ENCODE measurements at regions not wholly inside any gene's neighbourhood (a gene's known extent, or its start where the extent isn't known, plus 50 kb on each side); places are given as distances from the start of the nearest gene placed in this dataset.

DNA sequence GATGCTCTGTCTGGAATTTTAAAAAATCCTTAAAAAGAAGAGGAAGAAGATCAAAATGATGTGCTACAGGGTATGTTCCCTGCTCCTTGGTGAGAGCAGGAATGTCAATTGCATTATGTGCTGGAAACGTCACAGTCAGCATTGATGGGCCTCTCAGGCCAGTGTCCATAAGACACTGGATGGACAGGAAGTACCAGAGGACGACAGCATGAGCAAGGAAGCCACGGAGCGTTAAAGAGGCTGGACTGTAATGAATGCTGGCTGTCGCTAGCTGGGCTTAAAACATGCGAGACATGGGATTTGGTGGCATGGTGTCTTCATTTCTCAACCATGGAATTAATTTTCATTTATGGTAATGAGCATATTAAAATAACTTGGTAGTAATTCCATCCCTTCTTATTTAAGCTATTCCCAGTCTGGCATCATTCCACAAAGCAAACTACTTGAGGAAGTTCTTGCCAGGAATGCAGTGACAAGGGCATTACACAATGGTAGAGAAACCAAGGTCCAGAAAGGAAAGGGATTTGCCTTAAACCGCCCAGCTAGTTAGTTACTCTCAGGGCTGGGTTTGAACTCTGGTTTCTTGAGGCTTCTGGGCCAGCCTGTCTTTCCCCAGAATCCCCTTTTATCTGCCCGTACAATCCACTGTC lies 166.6 kb upstream of the SOX4 start:
- DNase-seq (ENCODE audit: low spot score) = peak; percentile 15

DNA sequence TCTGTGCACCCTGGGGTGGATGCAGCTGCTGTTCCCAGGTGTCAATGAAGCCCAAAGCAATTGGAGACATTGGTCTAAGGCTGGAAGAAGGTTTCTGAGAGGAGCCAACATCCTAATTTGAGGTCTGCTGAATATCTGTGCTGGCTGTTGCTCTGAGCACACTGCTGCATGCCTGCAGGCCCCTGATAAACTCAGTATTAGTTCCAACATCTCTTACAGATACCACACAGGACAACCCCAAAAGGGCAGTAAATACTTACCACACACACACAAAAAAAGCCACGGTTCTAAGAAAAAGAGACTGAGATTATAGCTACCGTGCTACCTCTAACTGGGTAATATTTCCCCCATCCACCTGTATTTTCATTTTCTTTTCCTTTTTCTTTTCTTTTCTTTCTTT lies 164.3 kb upstream of the SOX4 start:
- no peak for DNase-seq (ENCODE audit: low spot score)

DNA sequence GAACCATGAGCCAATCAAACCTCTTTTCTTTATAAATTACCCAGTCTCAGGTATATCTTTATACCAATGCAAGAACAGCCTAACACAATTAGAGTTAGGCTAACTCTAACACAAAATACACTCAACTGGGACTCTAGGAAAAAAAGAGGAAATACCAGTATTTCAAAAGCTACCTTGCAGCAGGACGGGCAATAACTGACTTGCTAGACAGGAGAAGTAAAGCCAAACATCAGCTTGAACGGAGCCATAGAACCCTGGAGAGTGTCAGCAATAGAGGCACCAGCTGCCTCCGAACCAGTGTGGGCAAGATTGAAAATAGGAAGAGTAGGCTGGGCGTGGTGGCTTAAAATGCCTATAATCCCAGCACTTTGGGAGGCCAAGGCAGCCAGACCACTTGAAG lies 162.0 kb upstream of the SOX4 start:
- DNase-seq (ENCODE audit: low spot score) = no peak

DNA sequence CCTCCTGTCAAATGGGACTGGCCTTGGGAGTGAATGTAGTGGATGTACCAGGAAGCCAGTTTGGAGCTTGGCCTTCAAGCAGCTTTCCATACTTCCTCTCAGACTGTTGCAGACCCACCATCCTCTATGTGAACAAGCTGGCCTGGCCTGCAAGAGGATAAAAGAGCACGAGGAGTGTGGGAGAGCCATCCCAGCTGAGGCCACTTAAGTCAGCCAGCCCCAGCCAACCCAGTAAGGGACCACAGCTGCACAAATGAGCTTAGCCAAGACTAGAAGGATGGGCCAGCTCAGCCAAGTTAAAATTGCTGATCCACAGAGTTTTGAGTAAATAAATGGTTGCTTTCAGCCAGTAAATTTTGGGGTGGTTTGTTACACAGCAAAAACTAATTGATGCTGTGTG lies 156.9 kb upstream of the SOX4 start:
- DNase-seq (ENCODE audit: low spot score) = no peak

DNA sequence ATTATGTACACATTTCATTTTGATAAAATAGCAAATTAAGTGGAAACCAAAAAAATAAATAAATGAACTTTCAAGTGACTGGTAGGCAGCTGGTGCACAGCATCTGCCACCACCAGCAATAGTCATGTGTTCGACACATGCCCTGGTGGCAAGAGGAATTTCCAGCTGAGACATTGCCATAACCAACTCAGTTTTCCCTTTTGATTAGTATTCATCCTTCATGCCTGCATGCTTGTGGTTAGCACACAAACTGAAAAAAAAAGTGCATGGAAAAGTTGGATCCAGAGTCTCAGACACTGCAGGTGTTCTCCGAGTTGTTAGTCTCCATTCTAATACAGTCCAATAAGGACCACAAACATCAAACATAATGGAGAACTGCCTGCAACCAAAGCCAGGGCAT lies 156.0 kb upstream of the SOX4 start:
- peak; percentile 33 for DNase-seq (ENCODE audit: low spot score)

DNA sequence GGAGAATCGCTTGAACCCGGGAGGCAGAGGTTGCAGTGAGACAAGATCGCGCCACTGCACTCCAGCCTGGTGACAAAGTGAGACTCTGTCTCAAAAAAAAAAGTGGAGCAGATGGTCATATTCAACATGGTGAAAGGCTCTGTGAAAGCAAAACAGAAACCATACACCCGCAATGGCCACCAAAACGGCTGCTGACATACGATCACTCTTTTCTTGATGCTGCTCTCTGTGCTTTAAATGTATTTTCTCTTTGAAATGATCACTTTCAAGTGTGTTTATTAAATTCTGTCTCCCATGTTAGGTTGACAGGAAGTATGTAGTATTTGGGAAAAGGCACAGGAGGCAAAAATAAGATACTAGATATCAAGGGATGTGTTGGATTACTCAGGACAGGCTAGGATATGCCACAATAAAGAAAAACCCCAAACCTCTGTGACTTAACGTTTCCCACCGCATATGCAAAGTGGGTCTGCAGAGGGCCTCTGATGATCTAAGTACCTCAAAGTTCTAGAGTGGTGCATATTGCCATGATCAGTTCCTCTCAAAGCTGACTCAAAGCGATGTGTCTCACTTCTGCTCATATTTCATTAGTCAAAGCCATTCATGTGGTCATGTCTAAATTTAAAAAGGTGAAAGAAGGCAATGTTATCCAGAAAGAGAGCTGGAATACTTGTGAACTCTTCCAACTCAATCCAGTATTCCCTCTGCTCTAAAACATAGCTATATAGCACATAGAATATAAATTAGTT lies 155.1 kb upstream of the SOX4 start:
- no peak for DNase-seq (ENCODE audit: low spot score)

DNA sequence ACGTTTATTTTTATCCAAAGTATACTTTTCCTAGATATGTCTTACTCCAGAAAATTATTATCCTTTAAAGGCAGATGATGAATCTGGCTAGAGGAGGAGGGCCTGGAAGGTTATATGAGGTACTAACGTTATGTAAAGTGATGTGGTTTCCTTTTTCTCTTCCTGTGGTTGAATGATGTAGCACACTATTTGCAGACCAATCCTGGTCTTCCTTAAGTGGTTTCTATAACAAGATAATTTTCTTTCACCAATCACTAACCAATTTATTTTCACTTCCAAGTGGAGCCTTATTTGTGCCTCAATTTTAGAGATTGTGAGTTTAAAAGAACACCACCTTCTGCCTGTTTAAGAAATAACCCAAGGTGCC lies 154.6 kb upstream of the SOX4 start:
- no peak for DNase-seq (ENCODE audit: low spot score)

DNA sequence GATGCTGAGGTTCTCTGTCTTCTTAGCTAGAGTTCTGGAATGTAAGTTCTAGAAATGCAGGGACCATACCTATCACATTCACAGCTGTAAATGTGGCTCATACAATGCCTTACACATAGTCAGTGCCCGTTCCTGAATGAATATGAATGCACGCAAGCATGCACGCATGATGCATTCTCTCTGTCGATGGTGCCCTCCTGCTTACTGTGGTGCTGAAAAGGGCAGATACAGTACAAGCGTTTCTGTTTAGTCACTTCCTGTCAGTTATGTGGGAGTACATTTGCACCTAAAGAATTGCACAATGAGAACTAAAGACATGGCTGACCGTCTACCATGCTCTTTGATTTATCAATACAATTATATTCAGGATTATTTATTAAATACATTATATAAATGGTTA lies 152.2 kb upstream of the SOX4 start:
- DNase-seq (ENCODE audit: low spot score) = no peak

DNA sequence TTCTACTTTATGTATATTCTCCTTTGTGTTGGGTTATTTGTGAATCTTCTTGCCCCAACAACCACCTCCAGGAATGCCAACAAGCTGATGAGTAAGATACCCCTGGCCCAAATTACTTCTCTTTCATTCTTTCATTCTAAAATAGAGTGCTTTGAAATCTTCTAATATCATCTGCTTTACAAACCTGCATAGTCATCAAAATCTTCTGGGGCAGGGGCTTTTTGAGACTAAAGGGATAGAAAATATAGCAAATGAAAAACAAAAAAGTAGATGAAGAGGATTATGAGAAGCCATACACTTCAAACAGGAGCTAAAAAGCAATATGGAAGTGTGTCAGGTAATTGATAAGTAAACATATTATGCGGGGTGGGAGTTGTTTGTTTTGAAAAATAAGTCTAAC lies 150.7 kb upstream of the SOX4 start:
- no peak for DNase-seq (ENCODE audit: low spot score)

DNA sequence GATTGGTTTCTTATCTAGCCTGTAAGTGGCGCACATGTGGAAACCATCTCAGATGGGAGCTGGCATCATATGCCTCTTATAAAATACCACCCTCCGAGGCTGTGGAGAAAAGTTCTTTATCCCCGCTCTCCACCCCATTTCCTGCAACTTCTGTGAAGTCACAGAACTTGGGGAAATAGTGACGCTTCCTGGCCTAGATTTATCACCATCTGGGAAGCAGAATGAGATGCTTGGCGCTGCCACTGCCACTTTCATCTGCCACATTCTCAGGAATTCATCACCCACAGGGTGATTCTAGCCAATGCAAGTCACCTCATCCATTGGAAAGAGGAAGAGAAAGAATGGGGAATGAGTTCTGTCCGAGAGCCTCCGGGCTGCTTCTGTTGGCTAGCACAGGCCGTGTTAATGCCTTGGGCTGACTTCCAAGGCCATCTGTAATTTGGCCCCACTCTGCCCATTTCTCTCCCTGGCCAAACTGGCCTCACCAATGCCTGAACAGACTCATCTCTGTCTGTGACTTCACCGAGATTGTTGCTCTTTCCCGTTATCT lies 148.8 kb upstream of the SOX4 start:
- peak; percentile 16 for DNase-seq (ENCODE audit: low spot score)

DNA sequence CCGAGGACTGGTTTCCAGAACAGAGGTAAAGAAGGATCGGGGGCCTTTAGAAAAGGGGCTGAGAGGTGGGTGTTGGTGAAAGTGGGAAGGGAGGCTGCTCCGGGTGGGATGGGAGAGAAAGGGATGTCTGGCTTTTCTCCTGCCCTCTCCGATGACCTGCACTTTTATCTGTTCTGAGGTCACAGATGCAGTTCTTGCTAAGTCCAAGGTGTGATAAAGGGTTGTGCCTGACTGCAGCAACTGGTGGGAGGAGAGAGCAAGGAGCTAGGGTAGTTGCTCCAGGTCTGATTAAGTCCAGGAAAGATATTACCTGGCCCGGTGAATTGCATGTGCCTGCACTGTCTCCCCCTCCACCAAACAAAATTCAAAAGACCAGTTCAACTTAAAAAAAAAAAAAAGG lies 145.6 kb upstream of the SOX4 start:
- no peak for DNase-seq (ENCODE audit: low spot score)

DNA sequence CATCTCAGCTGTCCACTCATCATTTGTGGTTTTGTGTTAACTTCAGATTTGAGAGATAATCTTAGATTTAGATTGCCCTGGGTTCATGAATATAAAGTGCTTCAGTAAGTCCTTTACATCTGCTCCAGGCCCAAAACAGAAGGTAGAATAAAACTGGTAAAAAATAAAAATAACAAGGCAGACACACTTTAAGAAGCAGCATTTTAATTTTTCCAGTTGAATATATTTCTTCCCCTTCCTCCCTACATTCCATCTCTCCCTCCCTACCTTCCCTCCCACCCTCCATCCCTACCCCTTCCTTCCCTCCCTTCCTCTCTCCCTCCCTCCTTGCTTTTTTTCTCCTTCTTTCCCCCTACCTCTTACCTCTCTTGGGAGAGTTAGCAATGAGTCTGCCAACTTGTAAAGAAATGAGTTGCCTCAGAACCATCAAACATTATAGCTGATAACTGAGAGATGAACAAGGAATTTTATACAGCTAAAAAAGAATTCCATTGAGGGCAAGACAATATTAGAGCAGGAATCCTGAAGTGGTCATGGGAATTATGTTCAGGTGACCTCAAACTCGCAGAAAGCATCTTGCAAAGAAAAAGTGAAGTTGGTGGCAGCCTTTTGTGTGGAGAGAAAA lies 145.0 kb upstream of the SOX4 start:
- no peak for DNase-seq (ENCODE audit: low spot score)

DNA sequence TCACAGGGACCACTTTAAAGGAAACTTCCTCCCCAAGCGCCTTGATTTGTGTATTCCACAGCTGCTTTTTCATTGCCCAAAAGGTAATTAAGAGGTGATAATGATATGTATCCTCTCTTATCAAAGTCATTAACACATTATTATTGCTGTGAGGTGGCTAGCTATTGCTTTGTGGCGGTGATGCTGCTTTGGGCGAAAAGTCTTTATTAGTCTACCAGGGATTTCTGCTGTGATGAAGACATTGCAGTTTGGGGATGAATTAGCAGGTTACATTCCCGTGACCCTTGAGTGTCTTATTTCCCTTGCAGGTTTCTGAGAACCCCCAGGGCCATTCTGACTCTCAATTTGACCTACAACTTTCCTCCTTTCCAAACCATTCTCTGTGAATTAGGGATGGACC lies 143.4 kb upstream of the SOX4 start:
- DNase-seq (ENCODE audit: low spot score) = no peak

DNA sequence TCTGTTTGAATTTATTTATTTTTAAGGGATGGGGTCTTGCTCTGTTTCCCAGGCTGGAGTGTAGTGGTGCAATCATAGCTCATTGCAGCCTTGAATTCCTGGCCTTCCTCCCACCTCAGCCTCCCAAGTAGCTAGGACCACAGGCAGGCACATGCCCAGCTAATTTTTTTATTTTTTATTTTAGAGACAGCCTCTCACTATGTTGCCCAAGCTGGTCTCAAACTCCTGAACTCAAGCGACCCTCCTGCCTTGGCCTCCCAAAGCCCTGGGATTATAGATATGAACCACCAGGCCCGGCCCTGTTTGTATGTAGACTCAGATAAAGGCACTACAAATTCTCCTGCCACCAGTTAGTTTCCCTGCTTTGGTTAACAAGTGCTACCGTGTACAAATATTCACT lies 142.9 kb upstream of the SOX4 start:
- DNase-seq (ENCODE audit: low spot score) = no peak

DNA sequence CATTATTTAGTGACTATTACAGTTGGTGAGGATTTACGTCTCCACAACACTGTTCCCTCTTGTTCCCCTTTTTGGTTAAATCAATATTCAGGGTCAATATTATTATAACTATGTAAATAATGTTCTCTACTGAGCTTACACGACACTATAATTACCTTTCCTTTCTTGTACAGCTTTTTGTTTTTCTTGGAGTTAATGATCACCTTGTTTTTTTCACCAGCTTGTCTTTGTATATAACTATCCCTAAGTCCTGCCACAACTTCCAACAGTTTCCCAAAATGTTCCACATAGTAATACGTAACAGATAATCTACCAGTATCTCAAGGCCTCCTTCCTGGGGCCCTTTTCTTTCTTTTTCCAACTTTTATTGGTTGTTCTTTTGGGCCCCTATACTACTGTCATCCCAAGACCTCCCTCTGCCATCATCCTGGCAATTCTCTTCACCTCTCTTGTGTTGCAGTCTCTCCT lies 142.0 kb upstream of the SOX4 start:
- DNase-seq (ENCODE audit: low spot score) = no peak

DNA sequence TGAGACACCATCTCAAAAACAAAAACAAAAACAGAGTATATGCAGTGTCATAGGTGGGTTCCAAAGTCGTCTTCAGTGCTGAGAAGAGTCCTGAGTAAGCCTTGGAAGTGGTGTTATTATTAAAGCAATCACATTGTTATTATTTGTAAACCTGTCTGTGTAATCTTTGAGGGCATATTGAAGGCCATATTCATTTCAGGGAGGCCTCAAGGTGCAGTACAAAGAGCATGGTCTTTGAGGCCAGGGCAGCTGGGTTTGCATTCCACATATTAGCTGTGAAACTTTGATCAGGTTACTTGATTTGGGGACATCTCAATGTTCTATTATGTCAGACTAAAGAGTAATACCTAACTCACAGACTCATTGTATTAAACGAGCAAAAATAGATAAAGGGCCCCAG lies 139.3 kb upstream of the SOX4 start:
- no peak for DNase-seq (ENCODE audit: low spot score)

DNA sequence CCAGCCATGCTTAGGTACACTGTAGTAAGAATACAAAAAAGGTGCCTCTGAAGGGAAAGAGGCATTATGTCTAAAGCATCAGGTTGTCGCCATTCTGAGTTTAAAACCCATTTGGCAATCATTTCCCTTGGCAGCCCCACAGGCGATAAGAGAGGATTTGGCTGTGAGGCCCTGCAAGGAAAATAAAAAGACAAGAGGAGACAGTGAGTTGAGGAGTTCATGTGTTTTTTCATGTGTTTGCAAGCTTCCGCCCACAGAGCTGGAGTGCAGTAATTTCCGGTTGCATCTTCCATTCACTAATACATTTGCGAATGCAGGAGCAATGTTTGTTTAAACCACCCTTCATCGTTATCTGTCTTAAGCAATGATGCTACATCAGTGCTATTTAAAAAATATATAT lies 138.5 kb upstream of the SOX4 start:
- no peak for DNase-seq (ENCODE audit: low spot score)

DNA sequence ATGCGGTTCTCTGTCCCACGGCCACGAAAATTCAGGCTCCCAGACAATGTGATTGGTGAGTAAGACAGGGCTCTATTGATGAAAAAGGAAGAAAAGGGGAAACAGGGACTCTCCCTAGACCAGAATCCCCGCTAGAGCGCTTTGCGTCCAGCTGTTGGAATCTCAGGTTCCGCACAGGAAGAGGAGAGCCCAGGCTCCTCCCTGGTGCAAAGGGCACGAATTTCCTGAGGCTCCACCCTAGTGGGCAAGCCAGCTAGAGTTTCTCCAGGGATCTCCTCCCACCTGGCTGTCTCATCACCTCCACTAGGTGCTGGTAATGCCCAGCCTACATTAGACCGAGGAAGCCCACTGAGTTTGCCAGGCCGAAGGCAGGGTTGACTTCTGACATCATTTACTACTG lies 135.9 kb upstream of the SOX4 start:
- no peak for DNase-seq (ENCODE audit: low spot score)

DNA sequence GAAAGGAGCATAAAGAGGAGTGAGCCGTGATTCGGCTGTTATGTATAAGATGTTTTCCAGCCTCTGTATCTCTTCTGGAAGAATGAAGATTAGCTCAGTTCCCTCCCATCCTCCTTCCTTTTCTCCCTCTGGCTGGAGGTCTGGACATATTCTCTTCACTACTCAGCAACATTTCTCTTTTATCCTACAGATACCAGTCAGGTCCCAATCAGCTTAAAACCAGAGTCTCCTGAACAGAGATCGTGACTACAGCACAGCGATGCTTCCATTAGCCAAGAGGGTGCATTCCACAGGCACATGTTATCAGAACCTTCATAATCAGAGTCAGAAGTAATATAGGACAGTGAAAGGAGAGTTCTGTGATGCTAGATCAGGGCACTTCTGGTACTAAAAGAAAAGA lies 133.9 kb upstream of the SOX4 start:
- no peak for DNase-seq (ENCODE audit: low spot score)

DNA sequence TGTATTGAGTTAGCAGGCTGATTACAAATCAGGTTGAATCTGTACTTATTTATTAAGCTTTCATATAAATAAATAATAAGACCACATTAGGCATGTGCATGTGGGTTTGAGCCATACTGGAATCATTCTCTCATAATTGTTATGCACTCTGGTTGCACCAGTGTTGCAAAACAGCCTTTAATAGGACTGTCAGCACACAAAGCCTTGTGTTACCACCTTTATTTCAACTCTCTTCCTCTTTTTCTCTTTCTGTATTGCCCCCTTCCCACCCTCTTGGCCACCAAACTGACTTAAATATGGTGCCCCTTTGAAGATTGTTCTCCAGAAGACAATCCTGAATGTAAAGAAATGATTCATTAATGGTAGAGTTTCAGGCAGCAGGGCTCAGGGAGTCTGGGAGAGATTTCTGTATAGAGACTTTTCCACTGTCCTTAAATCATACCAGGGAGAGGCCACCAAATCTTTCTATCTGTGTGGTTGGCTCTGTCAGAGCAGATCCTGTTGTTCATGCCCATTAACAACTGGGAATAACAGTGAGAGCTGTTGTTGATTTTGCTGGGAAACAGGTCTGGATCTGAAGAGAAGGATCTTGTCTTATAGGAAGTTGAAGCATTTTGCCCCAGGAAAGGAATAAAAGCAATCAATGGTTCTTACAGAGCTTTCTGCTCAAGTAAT lies 131.6 kb upstream of the SOX4 start:
- DNase-seq (ENCODE audit: low spot score) = no peak

DNA sequence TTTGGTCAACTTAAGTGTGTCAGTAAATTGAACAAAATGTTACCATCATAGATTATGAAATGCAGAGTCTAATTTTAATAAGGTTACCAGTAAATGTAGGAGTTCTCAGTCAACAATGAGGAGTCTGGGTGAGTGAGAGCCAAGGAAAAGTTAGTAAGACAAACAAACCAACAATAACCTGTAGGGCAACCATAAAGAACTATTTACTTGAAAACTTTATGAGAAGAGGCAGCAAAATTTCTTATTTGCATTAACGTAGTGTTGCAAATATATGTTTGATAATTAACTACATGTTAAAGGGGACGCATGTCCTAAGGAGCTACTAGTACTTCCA lies 131.1 kb upstream of the SOX4 start:
- no peak for DNase-seq (ENCODE audit: low spot score)

DNA sequence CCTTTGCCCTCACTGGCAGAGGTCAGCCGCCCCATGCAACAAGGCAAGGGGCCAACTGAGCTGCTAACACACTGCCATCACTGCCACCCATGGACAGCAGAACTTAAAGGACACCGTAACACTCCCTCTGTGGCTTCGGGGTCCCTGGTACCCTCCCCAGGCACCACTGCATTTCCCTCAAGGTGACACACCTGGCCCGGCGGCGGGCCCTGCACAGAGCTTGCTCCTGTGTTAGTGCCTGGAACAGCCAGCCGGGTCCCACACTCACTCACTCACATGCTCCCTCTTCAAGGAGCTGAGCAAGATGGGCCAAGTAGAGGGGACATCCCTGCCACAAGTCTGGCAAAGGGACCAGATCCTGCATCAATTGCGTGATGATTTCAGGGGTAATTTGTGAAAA lies 126.5 kb upstream of the SOX4 start:
- DNase-seq (ENCODE audit: low spot score) = no peak

DNA sequence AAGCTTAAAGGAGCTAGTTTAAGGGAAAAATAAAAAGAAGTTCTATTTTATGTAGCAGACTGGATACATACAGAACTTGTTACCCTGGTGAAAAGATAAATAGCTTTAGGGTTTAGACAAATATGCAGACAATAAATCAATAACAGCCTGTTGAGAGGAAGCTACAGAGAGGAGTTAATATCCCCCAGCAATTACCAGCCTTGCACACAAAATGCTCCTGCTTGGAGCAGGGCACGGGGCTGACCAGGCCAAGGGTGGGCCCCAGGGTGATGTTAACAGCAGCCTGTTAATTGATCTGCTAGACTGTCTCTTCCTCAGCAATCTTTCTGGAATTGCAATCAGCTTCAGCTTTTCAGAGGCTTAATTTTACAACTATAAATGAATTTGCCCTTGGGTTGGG lies 125.1 kb upstream of the SOX4 start:
- DNase-seq (ENCODE audit: low spot score) = no peak
